CD4-positive, alpha-beta memory T cell (primary cell): ENCODE measurements at regions not wholly inside any gene's neighbourhood (a gene's known extent, or its start where the extent isn't known, plus 50 kb on each side); places are given as distances from the start of the nearest gene placed in this dataset.
"Not testable (repeated sequence)": the region's sequence is repeated elsewhere in the genome, so short reads cannot be mapped to it uniquely, and the experiment has no call there.

Experiments used
- CTCF ChIA-PET: fragments of 350-600 bp; sonication (Branson Sonifier 250); formaldehyde crosslinking; loops from one replicate; lab custom pipeline; 2021; ENCODE audit warnings: inconsistent platforms; ENCODE audit not compliant: partially characterized antibody; lab: Charles Lee
- POLR2A ChIA-PET: fragments of 350-600 bp; sonication (Branson Sonifier 250); formaldehyde crosslinking; loops from one replicate; lab custom pipeline; 2021; ENCODE audit not compliant: partially characterized antibody; lab: Charles Lee
- DNase-seq, 5 donors: peaks; one replicate each; pipeline versions ENCODE4 v3.0.0 to v3.0.0-alpha.2; 2020 to 2022; ENCODE audit warnings: mixed read lengths in 1 of 5
- H3K27ac ChIP-seq: one replicate; pipeline ENCODE4 v1.7.0; 2013; ENCODE audit warnings: low read depth, low read length
- H3K27me3 ChIP-seq: 2 replicates; pipeline ENCODE4 v1.7.0; 2013; ENCODE audit warnings: mild to moderate bottlenecking, low read length, moderate library complexity; ENCODE audit not compliant: insufficient read depth
- H3K36me3 ChIP-seq: 2 replicates; pipeline ENCODE4 v1.7.0; 2013; ENCODE audit warnings: mild to moderate bottlenecking, low read length, moderate library complexity; ENCODE audit not compliant: insufficient read depth
- H3K4me1 ChIP-seq: 2 replicates; pipeline ENCODE4 v1.7.0; 2013; ENCODE audit warnings: mild to moderate bottlenecking, low read length, moderate library complexity; ENCODE audit not compliant: insufficient read depth
- H3K4me3 ChIP-seq, 2 donors: one replicate each; pipeline ENCODE4 v1.7.0; 2013; ENCODE audit warnings: low read length in 2 of 2, mild to moderate bottlenecking in 1 of 2
- H3K9me3 ChIP-seq, 2 donors: one replicate each; pipeline ENCODE4 v1.7.0; 2013; ENCODE audit warnings: low read length in 2 of 2, control low read depth in 1 of 2; ENCODE audit not compliant: control insufficient read depth in 1 of 2
- H3K27ac Mint-ChIP-seq, 7 donors: one replicate each; pipeline ENCODE4 v1.8.0; 2020 to 2021; ENCODE audit warnings: mixed read lengths in 7 of 7, mild to moderate bottlenecking in 6 of 7, inconsistent platforms in 3 of 7, moderate library complexity in 3 of 7
- H3K27me3 Mint-ChIP-seq, 2 donors: one replicate each; pipeline ENCODE4 v1.8.0; 2020 to 2021; ENCODE audit warnings: mixed read lengths in 2 of 2
- H3K36me3 Mint-ChIP-seq, 2 donors: one replicate each; pipeline ENCODE4 v1.8.0; 2020 to 2021; ENCODE audit warnings: mixed read lengths in 2 of 2, inconsistent platforms in 1 of 2, mild to moderate bottlenecking in 1 of 2
- H3K4me1 Mint-ChIP-seq, 4 donors: one replicate each; pipeline ENCODE4 v1.8.0; 2020 to 2021; ENCODE audit warnings: mixed read lengths in 4 of 4, mild to moderate bottlenecking in 1 of 4
- H3K4me3 Mint-ChIP-seq, 8 donors: one replicate each; pipeline ENCODE4 v1.8.0; 2020 to 2021; ENCODE audit warnings: mixed read lengths in 8 of 8, mild to moderate bottlenecking in 7 of 8, moderate library complexity in 6 of 8, inconsistent platforms in 3 of 8
- H3K9me3 Mint-ChIP-seq, 8 donors: one replicate each; pipeline ENCODE4 v1.8.0; 2020 to 2021; ENCODE audit warnings: mixed read lengths in 8 of 8, mild to moderate bottlenecking in 5 of 8, inconsistent platforms in 3 of 8, moderate library complexity in 1 of 8
- intact Hi-C: fragments of 100-400 bp; cut with micrococcal nuclease; formaldehyde crosslinking; loops from one replicate; pipeline ENCODE4 v1.15.1; 2023

DNA sequence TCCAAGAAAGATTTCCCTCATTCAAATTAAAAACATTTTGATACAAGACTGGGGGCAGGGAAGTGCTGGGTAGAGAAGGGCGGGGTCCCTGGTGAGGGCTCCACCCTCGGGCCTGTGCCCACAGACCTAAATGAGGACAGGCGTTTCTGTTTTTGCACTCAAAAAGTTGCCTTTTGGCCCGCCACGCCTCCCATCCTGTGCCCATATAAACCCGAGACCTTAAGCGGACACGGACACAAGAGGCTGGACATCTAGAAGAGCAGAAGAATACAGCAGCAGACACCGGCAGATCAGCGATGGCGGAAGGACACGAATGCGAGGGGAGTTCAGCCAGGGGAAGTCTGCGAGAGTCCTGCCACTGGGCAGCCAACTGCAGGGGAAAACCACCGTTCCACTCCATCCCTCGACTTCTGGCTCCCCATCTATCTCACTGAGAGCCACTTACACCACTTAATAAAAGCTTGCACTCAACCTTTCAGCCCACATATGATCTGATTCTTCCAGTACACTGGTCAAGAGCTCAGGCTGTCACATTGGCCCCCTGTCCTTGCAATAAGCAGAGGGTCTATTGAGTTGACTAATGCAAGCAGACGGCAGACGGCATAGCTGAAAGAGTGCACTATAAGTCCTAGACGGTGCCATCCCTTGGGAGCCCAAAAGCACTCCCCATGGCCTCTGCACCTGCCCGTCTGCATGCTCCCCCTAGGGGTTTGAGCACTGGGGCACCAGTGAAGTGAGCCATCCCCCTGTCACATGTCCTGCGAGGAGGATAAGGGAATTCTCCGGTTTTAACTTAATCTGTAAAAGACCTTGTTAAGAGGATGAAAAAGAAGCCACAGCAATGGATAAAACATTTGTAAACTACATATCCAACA is 181.8 kb upstream of the PRSS1 start:
- no peaks in the 10 kb centered on the region for H3K4me1 ChIP-seq
- no peaks in the 10 kb centered on the region for H3K36me3 ChIP-seq
- Mint-ChIP-seq H3K4me1 (peaks cover 0 to 2% (median 0%) of the 10 kb centered on the region in 4 donors), H3K27me3 (peaks cover 2 to 7% of the 10 kb centered on the region in 2 donors), H3K9me3 (no peaks in the 10 kb centered on the region), H3K27ac (no peak overlapping the region), H3K36me3 (peaks cover 0 to 2% of the 10 kb centered on the region in 2 donors), H3K4me3 (no peak overlapping the region)
- H3K9me3 ChIP-seq: no peaks in the 10 kb centered on the region
- H3K27me3 ChIP-seq: no peaks in the 10 kb centered on the region
- no peak overlapping the region for H3K27ac ChIP-seq
- CTCF ChIA-PET: no interaction called here
- no peak for DNase-seq
- POLR2A ChIA-PET: no interaction called here
- intact Hi-C loops: no loop called here
- H3K4me3 ChIP-seq: no peak overlapping the region

DNA sequence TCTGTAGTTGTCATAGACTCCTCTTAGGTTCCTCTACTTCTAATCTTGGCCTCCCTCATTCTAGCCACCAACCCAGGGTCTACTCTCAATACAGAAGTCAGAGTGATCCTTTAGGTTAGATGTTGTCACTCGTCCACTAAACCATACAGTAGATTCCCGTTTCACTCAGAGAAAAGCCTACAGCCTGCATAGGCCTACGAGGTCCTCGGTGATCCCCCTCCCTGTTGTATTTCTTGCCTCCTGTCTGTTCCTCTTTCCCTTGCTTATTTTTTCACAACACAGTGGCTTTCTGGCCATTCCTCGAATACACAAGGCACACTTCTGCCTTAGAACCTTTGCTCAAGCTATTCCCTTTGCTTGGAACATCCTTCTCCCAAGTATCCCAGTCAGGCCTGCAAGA is 183.0 kb upstream of the PRSS1 start:
- ChIA-PET POLR2A (no interaction called here), CTCF (interaction anchor here (1.0 kb wide), 1 partner anchor 8 kb away, joined by 3 read pairs; no protein-coding TSS in a partner anchor)
- Mint-ChIP-seq H3K27me3 (peaks cover 2 to 6% of the 10 kb centered on the region in 2 donors), H3K4me1 (peaks cover 0 to 2% (median 0%) of the 10 kb centered on the region in 4 donors), H3K36me3 (peaks cover 0 to 7% of the 10 kb centered on the region in 2 donors), H3K9me3 (no peaks in the 10 kb centered on the region), H3K27ac (peak overlapping the region in 1 of 7 donors; percentile 22), H3K4me3 (no peak overlapping the region)
- H3K36me3 ChIP-seq: no peaks in the 10 kb centered on the region
- no peak overlapping the region for H3K4me3 ChIP-seq
- H3K9me3 ChIP-seq: no peaks in the 10 kb centered on the region
- H3K4me1 ChIP-seq: no peaks in the 10 kb centered on the region
- H3K27ac ChIP-seq: no peak overlapping the region
- H3K27me3 ChIP-seq: no peaks in the 10 kb centered on the region
- no peak for DNase-seq
- intact Hi-C loops: no loop called here

DNA sequence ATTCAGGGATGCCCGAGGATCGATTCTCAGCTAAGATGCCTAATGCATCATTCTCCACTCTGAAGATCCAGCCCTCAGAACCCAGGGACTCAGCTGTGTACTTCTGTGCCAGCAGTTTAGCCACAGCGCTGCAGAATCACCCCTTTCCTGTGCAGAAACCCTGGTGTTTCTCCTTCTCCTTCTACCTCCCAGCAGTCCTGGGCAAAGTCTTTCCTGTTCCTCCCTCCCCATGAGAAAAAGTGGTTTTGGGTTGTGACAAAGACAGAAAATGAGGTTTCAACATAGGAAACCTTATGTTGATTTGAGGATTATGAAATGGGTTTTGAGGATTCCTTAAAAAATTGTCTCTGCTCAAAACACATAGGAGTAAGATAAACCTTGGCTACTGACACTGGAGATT is 185.1 kb upstream of the PRSS1 start:
- H3K4me3 ChIP-seq, H3K36me3 ChIP-seq, H3K4me1 ChIP-seq, H3K9me3 ChIP-seq, H3K9me3 Mint-ChIP-seq, H3K27me3 Mint-ChIP-seq, H3K27ac ChIP-seq, POLR2A ChIA-PET, H3K4me1 Mint-ChIP-seq, CTCF ChIA-PET, DNase-seq, intact Hi-C loops, H3K36me3 Mint-ChIP-seq, H3K27me3 ChIP-seq: not testable (repeated sequence)
- Mint-ChIP-seq H3K27ac (peak overlapping the region in 1 of 7 donors; percentile 37), H3K4me3 (peak overlapping the region in 1 of 8 donors; percentile 9)

DNA sequence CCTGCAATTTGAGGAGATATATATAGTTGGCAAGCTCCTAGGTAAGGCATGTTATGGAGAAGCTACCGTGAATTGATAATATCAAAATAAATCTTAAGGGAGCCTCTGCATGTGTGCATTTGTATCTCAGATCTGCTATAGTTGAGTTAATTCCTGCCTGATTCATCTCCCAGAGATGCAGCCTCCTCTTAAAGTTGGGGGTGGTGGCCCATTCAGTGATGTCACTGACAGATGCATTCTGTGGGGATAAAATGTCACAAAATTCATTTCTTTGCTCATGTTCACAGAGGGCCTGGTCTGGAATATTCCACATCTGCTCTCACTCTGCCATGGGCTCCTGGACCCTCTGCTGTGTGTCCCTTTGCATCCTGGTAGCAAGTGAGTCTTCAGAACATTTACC is 185.8 kb upstream of the PRSS1 start:
- H3K27me3 ChIP-seq: no peaks in the 10 kb centered on the region
- no peak overlapping the region for H3K4me3 ChIP-seq
- H3K4me1 Mint-ChIP-seq: peaks cover 0 to under 1% (median 0%) of the 10 kb centered on the region in 4 donors
- peaks cover 2 to 6% of the 10 kb centered on the region in 2 donors for H3K27me3 Mint-ChIP-seq
- H3K27ac ChIP-seq: no peak overlapping the region
- no peaks in the 10 kb centered on the region for H3K9me3 Mint-ChIP-seq
- H3K36me3 Mint-ChIP-seq: peaks cover 0 to 7% of the 10 kb centered on the region in 2 donors
- H3K4me1 ChIP-seq: no peaks in the 10 kb centered on the region
- no peaks in the 10 kb centered on the region for H3K36me3 ChIP-seq
- H3K4me3 Mint-ChIP-seq: peak overlapping the region in 3 of 8 donors; percentile 9 to 58 (median 46)
- CTCF ChIA-PET: interaction anchor here (1.1 to 1.2 kb wide), 2 partner anchors 48 to 150 kb away, joined by 3 read pairs; no protein-coding TSS in a partner anchor
- H3K9me3 ChIP-seq: no peaks in the 10 kb centered on the region
- POLR2A ChIA-PET: interaction anchor here (1.0 to 2.1 kb wide), 5 partner anchors 17 to 245 kb away, joined by 3 to 6 read pairs (median 5); no protein-coding TSS in a partner anchor
- intact Hi-C loops: no loop called here
- H3K27ac Mint-ChIP-seq: peak overlapping the region in 2 of 7 donors; percentile 37 to 60
- DNase-seq: no peak

DNA sequence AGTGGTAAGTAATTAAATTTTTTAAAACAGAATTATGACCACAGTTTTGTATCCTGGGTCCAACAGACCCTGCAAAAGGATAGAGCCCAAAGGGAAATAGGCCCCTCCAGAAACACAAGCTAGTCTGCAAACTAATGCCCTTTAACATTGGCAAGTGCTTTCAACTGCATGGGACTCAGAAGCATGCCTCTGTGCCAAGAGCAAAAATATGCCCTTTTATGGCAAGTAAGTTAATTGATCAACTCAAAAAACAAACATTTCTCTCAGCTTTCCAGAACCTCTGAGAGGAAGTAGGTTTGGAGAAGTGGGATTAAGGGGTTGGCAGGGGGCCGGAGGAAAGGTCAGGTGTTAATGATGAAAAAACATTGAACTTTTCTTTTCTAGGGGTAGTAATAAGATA is 186.6 kb upstream of the PRSS1 start:
- no peak for DNase-seq
- Mint-ChIP-seq H3K4me1 (peaks cover 0 to 3% (median 1%) of the 10 kb centered on the region in 4 donors), H3K27me3 (peaks cover 2 to 6% of the 10 kb centered on the region in 2 donors), H3K9me3 (no peaks in the 10 kb centered on the region), H3K27ac (no peak overlapping the region), H3K4me3 (peak overlapping the region in 2 of 8 donors; percentile 35 to 36), H3K36me3 (peaks cover 0 to 7% of the 10 kb centered on the region in 2 donors)
- H3K27me3 ChIP-seq: no peaks in the 10 kb centered on the region
- H3K36me3 ChIP-seq: no peaks in the 10 kb centered on the region
- CTCF ChIA-PET: interaction anchor here (1.1 to 1.2 kb wide), 2 partner anchors 47 to 150 kb away, joined by 3 read pairs; no protein-coding TSS in a partner anchor
- POLR2A ChIA-PET: interaction anchor here (1.0 to 2.1 kb wide), 5 partner anchors 18 to 245 kb away, joined by 3 to 6 read pairs (median 5); no protein-coding TSS in a partner anchor
- intact Hi-C loops: no loop called here
- H3K4me1 ChIP-seq: no peaks in the 10 kb centered on the region
- no peak overlapping the region for H3K4me3 ChIP-seq
- H3K9me3 ChIP-seq: no peaks in the 10 kb centered on the region
- no peak overlapping the region for H3K27ac ChIP-seq

DNA sequence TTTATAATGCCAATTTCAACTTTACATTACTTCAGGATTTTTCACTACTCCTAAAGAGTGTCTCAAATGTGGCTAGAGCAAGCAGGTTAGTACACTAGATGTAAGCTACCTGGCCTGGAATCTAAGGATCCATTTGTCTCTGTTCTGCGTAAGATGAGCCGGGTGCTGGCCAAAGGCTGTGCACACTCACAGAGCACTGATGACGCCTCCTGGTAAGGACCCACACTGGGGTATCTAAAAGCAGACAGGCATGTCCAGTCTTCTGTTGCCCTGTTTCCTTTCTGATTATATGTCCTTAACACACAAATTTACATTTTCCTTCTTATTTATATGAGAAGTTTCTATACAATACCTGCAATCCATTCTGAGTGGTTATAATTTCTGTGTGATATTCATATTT is 187.9 kb upstream of the PRSS1 start:
- H3K9me3 ChIP-seq, H3K4me1 ChIP-seq, DNase-seq, H3K27ac ChIP-seq, H3K27me3 ChIP-seq, H3K36me3 Mint-ChIP-seq, H3K27me3 Mint-ChIP-seq, H3K9me3 Mint-ChIP-seq, H3K36me3 ChIP-seq, H3K4me1 Mint-ChIP-seq, intact Hi-C loops, H3K4me3 ChIP-seq: not testable (repeated sequence)
- H3K27ac Mint-ChIP-seq: peak overlapping the region in 1 of 7 donors; percentile 10
- ChIA-PET POLR2A (interaction anchor here (4.2 to 4.8 kb wide), 2 partner anchors 237 to 248 kb away, joined by 38 to 48 read pairs; no protein-coding TSS in a partner anchor), CTCF (interaction anchor here (0.6 kb wide), 1 partner anchor 824 kb away, joined by 3 read pairs; no protein-coding TSS in a partner anchor)
- peak overlapping the region in 1 of 8 donors; percentile 20 for H3K4me3 Mint-ChIP-seq

DNA sequence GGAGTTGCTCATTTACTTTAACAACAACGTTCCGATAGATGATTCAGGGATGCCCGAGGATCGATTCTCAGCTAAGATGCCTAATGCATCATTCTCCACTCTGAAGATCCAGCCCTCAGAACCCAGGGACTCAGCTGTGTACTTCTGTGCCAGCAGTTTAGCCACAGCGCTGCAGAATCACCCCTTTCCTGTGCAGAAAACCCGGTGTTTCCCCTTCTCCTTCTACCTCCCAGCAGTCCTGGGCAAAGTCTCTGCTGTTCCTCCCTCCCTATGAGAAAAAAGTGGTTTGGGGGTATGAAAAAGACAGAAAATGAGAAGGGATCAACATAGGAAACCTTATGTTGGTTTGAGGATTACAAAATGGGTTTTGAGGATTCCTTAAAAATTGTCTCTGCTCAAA is 188.5 kb upstream of the PRSS1 start:
- H3K27ac ChIP-seq, intact Hi-C loops, H3K9me3 Mint-ChIP-seq, H3K36me3 Mint-ChIP-seq, H3K9me3 ChIP-seq, H3K27ac Mint-ChIP-seq, DNase-seq, H3K4me1 Mint-ChIP-seq, H3K4me3 ChIP-seq, CTCF ChIA-PET, H3K36me3 ChIP-seq, H3K27me3 ChIP-seq, H3K27me3 Mint-ChIP-seq, H3K4me1 ChIP-seq: not testable (repeated sequence)
- peak overlapping the region in 6 of 8 donors; percentile 35 to 64 (median 57) for H3K4me3 Mint-ChIP-seq
- POLR2A ChIA-PET: interaction anchor here (3.6 to 4.8 kb wide), 3 partner anchors 228 to 249 kb away, joined by 13 to 48 read pairs (median 38); no protein-coding TSS in a partner anchor
